ENCODE measurements at regions not wholly inside any gene's neighbourhood (a gene's known extent, or its start where the extent isn't known, plus 50 kb on each side); places are given as distances from the start of the nearest gene placed in this dataset.

GRCh38 chr11:56909080-56909479, 79.6 kb upstream of the OR5AK2 start:
- no peak for TF ChIP-seq POLR2AphosphoS5 (IDR thresholded peaks at IDR 0.05)
- TF ChIP-seq CTCF (IDR thresholded peaks at IDR 0.05): no peak
- no peak for TF ChIP-seq POLR2A (IDR thresholded peaks at IDR 0.05)
- Histone ChIP-seq H3K9me3 (no peaks in the 10 kb centered on the region), H3K36me3 (no peaks in the 10 kb centered on the region), H3K4me3 (no peak overlapping the region), H3K4me1 (replicated peaks) (no peaks in the 10 kb centered on the region), H3K27ac (no peak overlapping the region), H3K27me3 (replicated peaks; ENCODE audit: insufficient read depth) (no peaks in the 10 kb centered on the region)
- intact Hi-C loops (cut with DNase I): no loop called here
- DNase-seq (ENCODE audit: low spot score): no peak
- 77% methylated on average over 4 of the region's 4 CpGs for WGBS

- no peak for DNase-seq (ENCODE audit: low spot score)
- H3K27me3 ChIP-seq (replicated peaks; ENCODE audit: insufficient read depth): no peaks in the 10 kb centered on the region
- TF ChIP-seq CTCF (IDR thresholded peaks at IDR 0.05) (no peak), POLR2A (IDR thresholded peaks at IDR 0.05) (no peak), POLR2AphosphoS5 (IDR thresholded peaks at IDR 0.05) (no peak)
- H3K4me1 ChIP-seq (replicated peaks): no peaks in the 10 kb centered on the region
- H3K27ac ChIP-seq: no peak overlapping the region
- H3K4me3 ChIP-seq: no peak overlapping the region
- intact Hi-C loops (cut with DNase I): no loop called here
- no peaks in the 10 kb centered on the region for H3K36me3 ChIP-seq
- WGBS: 65% methylated on average over 2 of the region's 2 CpGs
- H3K9me3 ChIP-seq: no peaks in the 10 kb centered on the region
These were observed 82.0 kb upstream of the OR5AK2 start for GRCh38 chr11:56906683-56907148.

GRCh38 chr11:56905936-56906335, 82.8 kb upstream of the OR5AK2 start:
- Histone ChIP-seq H3K27ac (no peak overlapping the region), H3K36me3 (no peaks in the 10 kb centered on the region), H3K4me1 (replicated peaks) (no peaks in the 10 kb centered on the region), H3K27me3 (replicated peaks; ENCODE audit: insufficient read depth) (no peaks in the 10 kb centered on the region), H3K4me3 (no peak overlapping the region), H3K9me3 (no peaks in the 10 kb centered on the region)
- 89% methylated on average over 1 of the region's 1 CpG for WGBS
- TF ChIP-seq CTCF (IDR thresholded peaks at IDR 0.05): no peak
- no peak for TF ChIP-seq POLR2AphosphoS5 (IDR thresholded peaks at IDR 0.05)
- no peak for TF ChIP-seq POLR2A (IDR thresholded peaks at IDR 0.05)
- intact Hi-C loops (cut with DNase I): no loop called here
- no peak for DNase-seq (ENCODE audit: low spot score)

- H3K36me3 ChIP-seq: no peaks in the 10 kb centered on the region
- no peak overlapping the region for H3K4me3 ChIP-seq
- no peak for DNase-seq (ENCODE audit: low spot score)
- H3K4me1 ChIP-seq (replicated peaks): no peaks in the 10 kb centered on the region
- H3K27ac ChIP-seq: no peak overlapping the region
- H3K9me3 ChIP-seq: no peaks in the 10 kb centered on the region
- TF ChIP-seq POLR2AphosphoS5 (IDR thresholded peaks at IDR 0.05) (no peak), CTCF (IDR thresholded peaks at IDR 0.05) (no peak), POLR2A (IDR thresholded peaks at IDR 0.05) (no peak)
- intact Hi-C loops (cut with DNase I): no loop called here
- 46% methylated on average over 4 of the region's 4 CpGs for WGBS
- no peaks in the 10 kb centered on the region for H3K27me3 ChIP-seq (replicated peaks; ENCODE audit: insufficient read depth)
These were observed 83.3 kb upstream of the OR5AK2 start for GRCh38 chr11:56905442-56905841.

- no peak for DNase-seq (ENCODE audit: low spot score)
- TF ChIP-seq POLR2A (IDR thresholded peaks at IDR 0.05) (no peak), POLR2AphosphoS5 (IDR thresholded peaks at IDR 0.05) (no peak), CTCF (IDR thresholded peaks at IDR 0.05) (no peak)
- Histone ChIP-seq H3K9me3 (no peaks in the 10 kb centered on the region), H3K4me1 (replicated peaks) (no peaks in the 10 kb centered on the region), H3K36me3 (no peaks in the 10 kb centered on the region), H3K27me3 (replicated peaks; ENCODE audit: insufficient read depth) (no peaks in the 10 kb centered on the region), H3K27ac (no peak overlapping the region), H3K4me3 (no peak overlapping the region)
- 94% methylated on average over 5 of the region's 5 CpGs for WGBS
- intact Hi-C loops (cut with DNase I): no loop called here
These were observed 89.9 kb upstream of the OR5AK2 start for GRCh38 chr11:56898856-56899255.

Data from prostate gland (tissue), 2 donors.